GM12891 (cell line): ENCODE measurements at regions not wholly inside any gene's neighbourhood (a gene's known extent, or its start where the extent isn't known, plus 50 kb on each side); places are given as distances from the start of the nearest gene placed in this dataset.

Source experiments
- PAX5 ChIP-seq: IDR thresholded peaks from 2 replicates; pipeline ENCODE4 v1.6.1; 2011; ENCODE audit warnings: low read length, moderate library complexity, mild to moderate bottlenecking; ENCODE audit not compliant: insufficient read depth, severe bottlenecking
- POLR2A ChIP-seq: IDR thresholded peaks from 2 replicates; pipeline ENCODE4 v1.6.1; 2011; ENCODE audit warnings: low read depth, low read length, control low read depth
- POLR2AphosphoS5 ChIP-seq: IDR thresholded peaks from 2 replicates; pipeline ENCODE4 v1.6.1; 2011; ENCODE audit warnings: low read depth, low read length, control low read depth
- SPI1 ChIP-seq: IDR thresholded peaks from 2 replicates; pipeline ENCODE4 v1.6.1; 2011; ENCODE audit warnings: low read depth, low read length, control low read depth
- TAF1 ChIP-seq: IDR thresholded peaks from 2 replicates; pipeline ENCODE4 v1.6.1; 2011; ENCODE audit warnings: low read depth, low read length, control low read depth

DNA sequence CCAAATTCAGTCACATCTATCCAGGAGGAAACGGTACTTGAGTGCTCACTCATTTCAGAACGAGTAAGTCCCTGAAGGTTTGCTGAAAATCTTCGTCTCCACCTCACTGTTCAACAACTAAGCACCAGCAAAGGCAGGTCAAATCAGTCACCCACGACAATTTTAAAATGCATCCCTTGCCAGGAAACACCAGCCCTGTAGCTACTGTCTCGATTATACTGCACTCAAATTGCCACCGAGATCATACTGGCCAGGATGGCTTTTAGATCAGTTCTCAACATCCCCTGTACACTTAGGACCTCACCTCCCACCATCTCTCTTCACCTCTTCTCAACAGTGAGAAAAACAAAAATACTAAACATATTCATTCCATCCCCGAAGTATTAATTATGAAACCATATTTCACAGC, 298.6 kb downstream of the AGTPBP1 start:
- TF ChIP-seq POLR2AphosphoS5: no peak
- no peak for TF ChIP-seq TAF1
- TF ChIP-seq POLR2A: no peak
- no peak for TF ChIP-seq PAX5
- 0 out of 2 replicates have a peak, but pooled peaks have one; percentile 29 for TF ChIP-seq SPI1
